ENCODE measurements at regions not wholly inside any gene's neighbourhood (a gene's known extent, or its start where the extent isn't known, plus 50 kb on each side); places are given as distances from the start of the nearest gene placed in this dataset.

DNA sequence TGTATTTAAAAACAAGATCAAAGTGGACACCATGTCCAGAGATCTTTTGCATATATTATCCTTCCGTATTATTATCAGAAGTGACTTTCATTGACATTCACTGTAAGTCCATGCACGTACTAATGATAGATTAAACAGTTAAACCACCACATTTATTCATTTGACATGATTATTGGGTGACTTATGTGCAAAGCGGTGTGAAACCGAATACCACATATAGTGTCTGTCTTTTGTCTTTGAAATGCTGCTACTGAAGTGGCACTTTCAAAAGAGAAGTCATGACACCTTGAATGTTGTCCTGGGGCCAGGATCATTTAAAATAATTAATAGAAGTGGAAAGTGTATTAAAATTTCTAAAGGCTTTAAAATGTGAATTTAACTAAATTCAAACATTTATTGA, 100.1 kb downstream of the ERCC5 start:
- in situ Hi-C loops (cut with HindIII; ENCODE audit: low pct_unique_long_range_greater_than_20kb, low sequenced_read_pairs) (no loop called here), intact Hi-C loops (cut with micrococcal nuclease; ENCODE audit: unreplicated experiment) (no loop called here)
- TF ChIP-seq TCF7L2 (IDR thresholded peaks at IDR 0.05; ENCODE audit: low read depth, low read length) (no peak), REST (IDR thresholded peaks at IDR 0.05; ENCODE audit: insufficient read depth in 1 of 2, low read depth in 2 of 2, low read length in 1 of 2) (no peak), POLR2AphosphoS5 (IDR thresholded peaks at IDR 0.05; ENCODE audit: low read depth, low read length) (no peak), SIN3A (IDR thresholded peaks at IDR 0.05; ENCODE audit: borderline replicate concordance, insufficient read depth, low read depth, low read length) (no peak), CTCF (IDR thresholded peaks at IDR 0.05) (no peak)
- Histone ChIP-seq H3K9me3 (ENCODE audit: control insufficient read depth, insufficient read depth, low read depth, low read length) (no peaks in the 10 kb centered on the region), H3K36me3 (ENCODE audit: control insufficient read depth, insufficient read depth, low read length) (no peaks in the 10 kb centered on the region), H3K4me1 (ENCODE audit: control insufficient read depth, insufficient read depth, low read length) (no peaks in the 10 kb centered on the region), H3K4me3 (ENCODE audit: low read depth in 2 of 2, low read length in 2 of 2) (no peak overlapping the region), H3K27me3 (ENCODE audit: control insufficient read depth, insufficient read depth, low read length) (no peaks in the 10 kb centered on the region), H3K27ac (ENCODE audit: low read length) (no peak overlapping the region)
- DNase-seq (ENCODE audit: low read depth, low spot score): no peak
- ChIA-PET POLR2A (no interaction called here), CTCF (no interaction called here)
- no TSS peak for BruUV-seq (replicated peaks)
- no peak for ATAC-seq

DNA sequence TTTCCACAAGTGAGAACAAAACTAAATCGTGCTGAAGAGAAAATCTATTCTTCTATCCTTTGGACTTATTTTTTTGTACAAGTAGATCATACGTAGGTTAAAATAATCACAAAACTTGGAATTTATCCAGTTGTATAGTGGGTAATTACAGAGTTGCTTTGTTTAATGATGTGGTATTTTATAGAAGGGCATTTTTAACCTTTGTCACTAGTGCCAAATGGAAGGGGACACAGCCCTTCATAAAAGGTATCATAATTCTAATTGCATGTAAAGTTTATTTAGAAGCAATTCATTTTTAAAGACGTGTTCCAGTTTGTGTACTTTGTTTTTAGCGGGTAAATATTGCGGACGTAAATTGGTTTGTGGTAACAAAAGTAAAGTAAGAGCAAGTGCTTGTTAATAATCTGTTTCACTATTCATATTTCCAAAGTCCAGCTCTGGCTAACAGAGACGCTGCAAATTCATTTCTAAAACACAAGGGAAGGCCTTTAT, 99.5 kb downstream of the ERCC5 start:
- Histone ChIP-seq H3K27me3 (ENCODE audit: control insufficient read depth, insufficient read depth, low read length) (no peaks in the 10 kb centered on the region), H3K27ac (ENCODE audit: low read length) (no peak overlapping the region), H3K4me3 (ENCODE audit: low read depth in 2 of 2, low read length in 2 of 2) (no peak overlapping the region), H3K9me3 (ENCODE audit: control insufficient read depth, insufficient read depth, low read depth, low read length) (no peaks in the 10 kb centered on the region), H3K4me1 (ENCODE audit: control insufficient read depth, insufficient read depth, low read length) (no peaks in the 10 kb centered on the region), H3K36me3 (ENCODE audit: control insufficient read depth, insufficient read depth, low read length) (no peaks in the 10 kb centered on the region)
- DNase-seq (ENCODE audit: low read depth, low spot score) (no peak), ATAC-seq (no peak)
- intact Hi-C loops (cut with micrococcal nuclease; ENCODE audit: unreplicated experiment) (no loop called here), in situ Hi-C loops (cut with HindIII; ENCODE audit: low pct_unique_long_range_greater_than_20kb, low sequenced_read_pairs) (no loop called here)
- POLR2A ChIA-PET: no interaction called here
- BruUV-seq (replicated peaks): no TSS peak
- no peak for TF ChIP-seq POLR2AphosphoS5 (IDR thresholded peaks at IDR 0.05; ENCODE audit: low read depth, low read length)
- TF ChIP-seq TCF7L2 (IDR thresholded peaks at IDR 0.05; ENCODE audit: low read depth, low read length): no peak
- TF ChIP-seq SIN3A (IDR thresholded peaks at IDR 0.05; ENCODE audit: borderline replicate concordance, insufficient read depth, low read depth, low read length): no peak
- no peak for TF ChIP-seq REST (IDR thresholded peaks at IDR 0.05; ENCODE audit: insufficient read depth in 1 of 2, low read depth in 2 of 2, low read length in 1 of 2)
- TF ChIP-seq CTCF (IDR thresholded peaks at IDR 0.05): no peak
- CTCF ChIA-PET: no interaction called here

Data from Panc1 (cell line).